H9 (cell line): ENCODE measurements at regions not wholly inside any gene's neighbourhood (a gene's known extent, or its start where the extent isn't known, plus 50 kb on each side); places are given as distances from the start of the nearest gene placed in this dataset.

Experiments
- DNase-seq: peaks from one replicate; pipeline ENCODE4 v3.0.0-alpha.2; 2017
- H2AFZ ChIP-seq: one replicate; pipeline ENCODE4 v1.6.1; 2013; ENCODE audit warnings: mild to moderate bottlenecking, low read length, control low read depth, moderate library complexity
- H2AK5ac ChIP-seq: 2 replicates; pipeline ENCODE4 v1.6.1; 2013; ENCODE audit warnings: low read length, control low read depth, mixed read lengths; ENCODE audit not compliant: insufficient read length
- H2BK120ac ChIP-seq: one replicate; pipeline ENCODE4 v1.6.1; 2013; ENCODE audit warnings: low read depth, mild to moderate bottlenecking, low read length, control low read depth, inconsistent platforms; ENCODE audit not compliant: poor library complexity, severe bottlenecking
- H2BK12ac ChIP-seq: 2 replicates; pipeline ENCODE4 v1.6.1; 2013; ENCODE audit warnings: low read length, control low read depth, mixed read lengths, low read depth; ENCODE audit not compliant: insufficient read length
- H2BK15ac ChIP-seq: 2 replicates; pipeline ENCODE4 v1.6.1; 2013; ENCODE audit warnings: low read depth, low read length, control low read depth
- H2BK20ac ChIP-seq: one replicate; pipeline ENCODE4 v1.6.1; 2013; ENCODE audit warnings: low read depth, mild to moderate bottlenecking, low read length, control low read depth, inconsistent platforms; ENCODE audit not compliant: poor library complexity, severe bottlenecking
- H2BK5ac ChIP-seq: 2 replicates; pipeline ENCODE4 v1.6.1; 2013; ENCODE audit warnings: low read length, control low read depth, mixed read lengths; ENCODE audit not compliant: insufficient read length
- H3K14ac ChIP-seq: 2 replicates; pipeline ENCODE4 v1.6.1; 2013; ENCODE audit warnings: low read length, control low read depth; ENCODE audit not compliant: insufficient read depth
- H3K18ac ChIP-seq: 2 replicates; pipeline ENCODE4 v1.6.1; 2013; ENCODE audit warnings: low read depth, mild to moderate bottlenecking, mixed read lengths, low read length, control low read depth; ENCODE audit not compliant: insufficient read length
- H3K23ac ChIP-seq: 2 replicates; pipeline ENCODE4 v1.6.1; 2013; ENCODE audit warnings: low read length, control low read depth, mixed read lengths, low read depth; ENCODE audit not compliant: insufficient read length
- H3K23me2 ChIP-seq: 2 replicates; pipeline ENCODE4 v1.6.1; 2013; ENCODE audit warnings: low read depth, mild to moderate bottlenecking, mixed read lengths, low read length, control low read depth; ENCODE audit not compliant: insufficient read length, poor library complexity, severe bottlenecking
- H3K27ac ChIP-seq: 2 replicates; pipeline ENCODE4 v1.5.1; 2013; ENCODE audit warnings: low read length, control low read depth, mixed read lengths, low read depth; ENCODE audit not compliant: insufficient read length
- H3K27me3 ChIP-seq: 2 replicates; pipeline ENCODE4 v1.6.1; 2013; ENCODE audit warnings: low read length, control low read depth, inconsistent platforms; ENCODE audit not compliant: insufficient read depth
- H3K4ac ChIP-seq: 2 replicates; pipeline ENCODE4 v1.6.1; 2013; ENCODE audit warnings: low read depth, mild to moderate bottlenecking, control low read depth, inconsistent platforms, low read length, moderate library complexity
- H3K4me1 ChIP-seq: 2 replicates; pipeline ENCODE4 v1.6.1; 2013; ENCODE audit warnings: low read length, control low read depth, inconsistent platforms; ENCODE audit not compliant: insufficient read depth
- H3K4me2 ChIP-seq: 2 replicates; pipeline ENCODE4 v1.6.1; 2013; ENCODE audit warnings: low read length, control low read depth, mixed read lengths; ENCODE audit not compliant: insufficient read length, insufficient read depth
- H3K56ac ChIP-seq: 2 replicates; pipeline ENCODE4 v1.6.1; 2013; ENCODE audit warnings: low read depth, mild to moderate bottlenecking, mixed read lengths, low read length, control low read depth; ENCODE audit not compliant: insufficient read length
- H3K79me1 ChIP-seq: 2 replicates; pipeline ENCODE4 v1.6.1; 2013; ENCODE audit warnings: low read depth, mild to moderate bottlenecking, moderate library complexity, low read length, control low read depth, inconsistent platforms; ENCODE audit not compliant: insufficient read depth, poor library complexity, severe bottlenecking
- H3K79me2 ChIP-seq: 2 replicates; pipeline ENCODE4 v1.6.1; 2013; ENCODE audit warnings: low read length, control low read depth, inconsistent platforms; ENCODE audit not compliant: insufficient read depth
- H3K9ac ChIP-seq: 2 replicates; pipeline ENCODE4 v1.6.1; 2013; ENCODE audit warnings: low read length, control low read depth, mixed read lengths; ENCODE audit not compliant: insufficient read length; ENCODE audit errors: extremely low read depth
- H3K9me3 ChIP-seq: one replicate; pipeline ENCODE4 v1.6.1; 2013; ENCODE audit warnings: low read depth, low read length, inconsistent platforms; ENCODE audit not compliant: control insufficient read depth
- H3T11ph ChIP-seq: one replicate; pipeline ENCODE4 v1.6.1; 2013; ENCODE audit warnings: mild to moderate bottlenecking, low read length, control low read depth, inconsistent platforms
- H4K20me1 ChIP-seq: one replicate; pipeline ENCODE4 v1.6.1; 2013; ENCODE audit not compliant: control insufficient read depth, insufficient read length, insufficient read depth
- H4K5ac ChIP-seq: 2 replicates; pipeline ENCODE4 v1.6.1; 2013; ENCODE audit warnings: low read depth, mild to moderate bottlenecking, mixed read lengths, low read length, control low read depth; ENCODE audit not compliant: insufficient read length
- H4K8ac ChIP-seq: replicated peaks from 2 replicates; pipeline ENCODE4 v1.6.1; 2013; ENCODE audit warnings: low read length, control low read depth, mixed read lengths, low read depth; ENCODE audit not compliant: insufficient read length
- H4K91ac ChIP-seq: 2 replicates; pipeline ENCODE4 v1.6.1; 2013; ENCODE audit warnings: low read depth, mild to moderate bottlenecking, moderate library complexity, mixed read lengths, low read length, control low read depth; ENCODE audit not compliant: insufficient read length
- H3K27ac Mint-ChIP-seq, 3 experiments: 2 replicates in 2 of 3; 3 replicates in 1 of 3; pipeline ENCODE4 v1.8.0; 2020 to 2021; ENCODE audit warnings: mixed read lengths in 3 of 3, mild to moderate bottlenecking in 1 of 3, moderate library complexity in 1 of 3
- H3K27me3 Mint-ChIP-seq: 2 replicates; pipeline ENCODE4 v1.8.0; 2021; ENCODE audit warnings: low read depth, mild to moderate bottlenecking, moderate library complexity, mixed read lengths
- H3K36me3 Mint-ChIP-seq, 3 experiments: 2 replicates in 2 of 3; 3 replicates in 1 of 3; pipeline ENCODE4 v1.8.0; 2020 to 2021; ENCODE audit warnings: low read depth in 3 of 3, mixed read lengths in 3 of 3; ENCODE audit not compliant: insufficient read depth in 1 of 3
- H3K4me1 Mint-ChIP-seq, 2 experiments: 2 replicates each; pipeline ENCODE4 v1.8.0; 2020; ENCODE audit warnings: mixed read lengths in 2 of 2
- H3K4me3 Mint-ChIP-seq, 2 experiments: 2 replicates in 1 of 2; 3 replicates in 1 of 2; pipeline ENCODE4 v1.8.0; 2020 to 2021; ENCODE audit warnings: mild to moderate bottlenecking in 2 of 2, mixed read lengths in 2 of 2, moderate library complexity in 1 of 2
- H3K9me3 Mint-ChIP-seq, 2 experiments: 2 replicates in 1 of 2; 3 replicates in 1 of 2; pipeline ENCODE4 v1.8.0; 2020; ENCODE audit warnings: mild to moderate bottlenecking in 2 of 2, mixed read lengths in 2 of 2, moderate library complexity in 1 of 2
- WGBS: extraction: QIAGEN DNeasy Blood & Tissue Kit; methylation state at CpG from one replicate; pipeline ENCODE4 v1.1.7; 2013; ENCODE audit warnings: missing lambda C conversion rate, low lambda C conversion rate, mixed read lengths; ENCODE audit not compliant: insufficient read length; ENCODE audit errors: extremely low coverage; 5-methylcytosine and 5-hydroxymethylcytosine counted together
- TF ChIP-seq, protein P1 (sequence below): fragments of 200-600 bp; sonication (generic); conservative IDR thresholded peaks from 3 replicates; pipeline ENCODE4 v1.8.0; 2021; ENCODE audit warnings: antibody characterized with exemption, mild to moderate bottlenecking

DNA sequence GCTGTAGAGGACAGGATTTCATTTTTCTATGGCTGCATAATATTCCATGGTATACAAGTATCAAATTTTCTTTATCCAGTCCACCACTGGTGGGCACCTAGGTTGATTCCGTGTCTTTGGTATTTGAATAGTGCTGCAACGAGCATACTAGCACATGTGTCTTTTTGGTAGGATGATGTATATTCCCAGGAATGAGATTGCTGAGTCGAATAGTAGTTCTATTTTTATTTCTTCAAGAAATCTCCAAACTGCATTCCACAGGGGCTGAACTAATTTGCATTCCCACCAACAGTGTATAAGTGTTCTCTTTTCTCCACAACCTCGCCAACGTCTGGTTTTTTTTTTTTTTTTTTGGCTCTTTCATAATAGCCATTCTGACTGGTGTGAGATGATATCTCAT, 550.0 kb downstream of the REEP3 start:
- Histone ChIP-seq H3K9ac (no peak overlapping the region), H4K91ac (no peak overlapping the region), H3K27me3 (no peaks in the 10 kb centered on the region), H3K23ac (no peak overlapping the region), H2BK5ac (no peak overlapping the region), H3K4me1 (peaks cover 3% of the 10 kb centered on the region; the same call in 1 of the 2 replicates), H2AK5ac (no peak overlapping the region), H3K4me2 (no peak overlapping the region), H4K5ac (no peak overlapping the region), H2AFZ (no peak overlapping the region), H3K4ac (no peak overlapping the region), H3K79me1 (no peaks in the 10 kb centered on the region), H4K8ac (no peak overlapping the region), H3K9me3 (no peaks in the 10 kb centered on the region), H3K27ac (no peak overlapping the region), H2BK20ac (no peak overlapping the region), H3K23me2 (no peaks in the 10 kb centered on the region), H2BK120ac (no peak overlapping the region), H3T11ph (no peak overlapping the region), H4K20me1 (no peaks in the 10 kb centered on the region), H3K18ac (no peak overlapping the region), H3K14ac (no peak overlapping the region), H3K79me2 (no peaks in the 10 kb centered on the region), H2BK15ac (no peak overlapping the region), H2BK12ac (no peak overlapping the region), H3K56ac (no peak overlapping the region)
- no peak for DNase-seq
- Mint-ChIP-seq H3K27ac (no peak overlapping the region), H3K36me3 (no peaks in the 10 kb centered on the region), H3K9me3 (no peaks in the 10 kb centered on the region), H3K27me3 (no peaks in the 10 kb centered on the region), H3K4me1 (peaks cover 3 to 4% of the 10 kb centered on the region in 2 experiments; a peak in 3 of 4 replicates), H3K4me3 (no peak overlapping the region)
- WGBS, result no CpG with 5 or more reads among the region's 5 CpGs
- TF ChIP-seq, protein P1, sequence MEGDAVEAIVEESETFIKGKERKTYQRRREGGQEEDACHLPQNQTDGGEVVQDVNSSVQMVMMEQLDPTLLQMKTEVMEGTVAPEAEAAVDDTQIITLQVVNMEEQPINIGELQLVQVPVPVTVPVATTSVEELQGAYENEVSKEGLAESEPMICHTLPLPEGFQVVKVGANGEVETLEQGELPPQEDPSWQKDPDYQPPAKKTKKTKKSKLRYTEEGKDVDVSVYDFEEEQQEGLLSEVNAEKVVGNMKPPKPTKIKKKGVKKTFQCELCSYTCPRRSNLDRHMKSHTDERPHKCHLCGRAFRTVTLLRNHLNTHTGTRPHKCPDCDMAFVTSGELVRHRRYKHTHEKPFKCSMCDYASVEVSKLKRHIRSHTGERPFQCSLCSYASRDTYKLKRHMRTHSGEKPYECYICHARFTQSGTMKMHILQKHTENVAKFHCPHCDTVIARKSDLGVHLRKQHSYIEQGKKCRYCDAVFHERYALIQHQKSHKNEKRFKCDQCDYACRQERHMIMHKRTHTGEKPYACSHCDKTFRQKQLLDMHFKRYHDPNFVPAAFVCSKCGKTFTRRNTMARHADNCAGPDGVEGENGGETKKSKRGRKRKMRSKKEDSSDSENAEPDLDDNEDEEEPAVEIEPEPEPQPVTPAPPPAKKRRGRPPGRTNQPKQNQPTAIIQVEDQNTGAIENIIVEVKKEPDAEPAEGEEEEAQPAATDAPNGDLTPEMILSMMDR, result no peak
